Stimulated activated CD4-positive, alpha-beta T cell treated with anti-CD3 and anti-CD28 coated beads, TNF-alpha, amount 100 ng/mL, for 4 hours (primary cell): ENCODE measurements at regions not wholly inside any gene's neighbourhood (a gene's known extent, or its start where the extent isn't known, plus 50 kb on each side); places are given as distances from the start of the nearest gene placed in this dataset.
A peak's percentile ranks its signal among the peaks of the same experiment; 100 is the strongest.

Experiments
- DNase-seq, 3 experiments: peaks; one replicate each; pipeline ENCODE4 v3.0.0-alpha.2; 2020; ENCODE audit warnings: low read depth in 3 of 3

GRCh38 chr6:141316236-141316635 lies 816.5 kb upstream of the GJE1 start:
- DNase-seq, result no peak

DNA sequence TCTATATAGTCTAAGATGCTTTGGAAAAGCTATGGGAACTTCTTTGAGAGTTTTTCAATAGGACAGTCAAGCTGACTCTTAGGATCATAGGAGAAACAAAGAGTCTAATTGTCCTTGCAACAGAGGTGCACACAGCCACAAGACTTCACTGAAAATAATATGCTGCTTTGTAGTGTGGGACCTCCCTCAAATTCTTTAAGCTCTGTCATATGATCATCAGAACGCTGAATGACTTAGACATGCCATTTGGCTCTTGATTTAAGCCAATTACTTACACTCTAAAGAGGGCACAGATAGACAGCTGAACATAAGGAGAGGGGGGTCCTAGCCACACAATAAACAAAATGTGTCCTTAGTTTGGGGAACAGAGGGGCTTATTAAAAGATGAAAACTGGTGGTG lies 818.7 kb upstream of the GJE1 start:
- DNase-seq, result no peak

- no peak for DNase-seq
Measured at GRCh38 chr6:141309295-141309694, 823.4 kb upstream of the GJE1 start.

DNA sequence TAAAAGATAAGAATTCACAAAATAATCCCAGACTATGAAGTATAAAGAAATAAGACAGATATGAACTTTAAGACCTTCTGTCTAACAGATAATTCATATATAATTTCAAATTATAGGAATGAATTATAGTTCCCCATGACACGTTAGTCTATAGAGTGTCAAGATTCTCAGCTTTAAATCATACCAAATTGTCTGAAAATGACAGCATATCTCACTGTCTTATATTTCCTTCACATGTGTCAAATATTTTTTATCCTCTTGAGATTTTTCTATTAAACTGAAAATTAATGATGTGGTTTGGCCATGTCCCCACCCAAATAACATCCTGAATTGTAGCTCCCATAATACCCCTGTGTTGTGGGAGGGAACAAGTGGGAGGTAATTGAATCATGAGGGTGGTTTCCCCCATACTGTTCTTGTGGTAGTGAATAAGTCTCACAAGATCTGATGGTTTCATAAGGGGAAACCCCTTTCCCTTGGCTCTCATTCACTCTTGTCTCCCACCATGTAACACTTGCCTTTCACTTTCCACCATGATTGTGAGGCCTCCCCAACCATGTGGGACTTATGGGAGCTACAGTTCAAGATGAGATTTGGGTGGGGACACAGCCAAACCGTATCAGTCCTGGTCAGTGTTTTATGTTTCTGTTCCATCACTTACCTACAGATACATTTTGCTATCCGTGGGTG lies 825.3 kb upstream of the GJE1 start:
- DNase-seq, result peak in 1 of 3 experiments; percentile 2

DNA sequence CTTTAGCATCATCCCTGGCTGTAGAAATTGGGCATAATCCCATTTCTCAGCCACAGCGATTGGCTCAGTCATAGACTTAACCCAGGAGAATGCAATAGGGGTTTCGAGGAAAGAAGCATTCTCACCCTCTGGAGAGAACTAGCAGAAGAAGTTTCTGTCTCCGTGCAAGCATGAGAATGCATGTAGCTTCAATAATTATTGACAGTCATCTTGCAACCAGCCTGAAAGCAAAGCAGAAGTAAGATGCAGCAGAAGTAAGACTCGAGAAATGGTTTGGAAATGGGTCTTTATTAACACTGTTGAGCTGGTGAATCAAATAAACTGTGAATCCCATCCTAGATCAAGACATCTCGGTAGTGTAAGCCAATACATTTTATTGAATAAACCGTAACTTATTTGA lies 828.8 kb upstream of the GJE1 start:
- no peak for DNase-seq

DNA sequence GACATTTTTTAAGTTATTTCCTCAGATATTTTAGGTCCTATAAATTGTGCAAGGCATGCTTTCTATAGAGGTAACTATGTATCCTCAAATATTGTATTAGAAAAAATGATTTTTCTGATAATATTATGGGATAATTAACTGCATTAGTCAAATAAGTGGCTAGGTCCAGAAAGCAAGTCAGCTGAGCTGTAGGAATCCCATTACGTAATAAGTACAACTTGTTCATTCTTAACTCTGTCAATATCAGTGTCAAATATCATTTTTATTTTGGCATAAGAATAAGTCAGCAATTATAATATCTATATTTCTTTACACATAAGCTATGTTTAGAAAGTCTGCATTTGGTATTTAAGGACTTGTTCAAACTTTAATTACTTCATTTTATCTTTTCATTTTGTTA lies 830.9 kb upstream of the GJE1 start:
- DNase-seq, result no peak

DNA sequence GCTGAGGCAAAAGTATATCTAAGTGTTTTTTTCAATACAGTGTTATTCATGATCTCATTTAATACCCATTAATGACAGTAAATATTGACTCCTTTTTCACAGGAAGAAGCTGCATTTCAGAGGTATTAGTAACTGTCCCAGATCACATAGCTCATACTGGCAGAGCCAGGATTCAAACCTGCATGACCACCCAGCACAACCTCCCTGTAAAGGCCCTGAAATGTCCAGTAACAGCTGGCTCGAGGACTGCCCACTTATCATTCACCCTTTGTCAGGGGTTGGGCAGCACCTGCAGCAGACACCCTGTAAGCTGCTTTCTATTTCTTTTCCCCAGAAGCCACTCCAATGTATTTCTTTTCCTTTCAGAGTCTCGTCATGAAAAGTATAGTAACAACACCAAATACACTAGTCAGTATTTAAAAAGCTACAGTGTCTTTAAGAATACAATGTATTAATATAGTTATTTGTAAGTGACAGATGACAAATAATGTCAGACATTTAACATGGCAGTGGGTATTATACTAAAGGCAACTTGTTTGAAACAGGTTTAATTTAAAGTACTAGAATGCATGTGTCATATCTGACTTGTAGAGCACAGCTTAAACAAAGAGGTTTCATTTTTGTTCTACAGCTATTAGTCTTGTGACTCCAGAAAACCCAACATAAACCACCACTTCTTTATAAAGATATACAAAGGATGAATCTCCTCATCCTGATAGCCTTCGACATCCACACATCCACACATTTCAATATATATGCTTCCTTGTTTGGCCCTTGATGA lies 841.6 kb upstream of the GJE1 start:
- no peak for DNase-seq

GRCh38 chr6:141288947-141289346 lies 843.8 kb upstream of the GJE1 start:
- no peak for DNase-seq

DNA sequence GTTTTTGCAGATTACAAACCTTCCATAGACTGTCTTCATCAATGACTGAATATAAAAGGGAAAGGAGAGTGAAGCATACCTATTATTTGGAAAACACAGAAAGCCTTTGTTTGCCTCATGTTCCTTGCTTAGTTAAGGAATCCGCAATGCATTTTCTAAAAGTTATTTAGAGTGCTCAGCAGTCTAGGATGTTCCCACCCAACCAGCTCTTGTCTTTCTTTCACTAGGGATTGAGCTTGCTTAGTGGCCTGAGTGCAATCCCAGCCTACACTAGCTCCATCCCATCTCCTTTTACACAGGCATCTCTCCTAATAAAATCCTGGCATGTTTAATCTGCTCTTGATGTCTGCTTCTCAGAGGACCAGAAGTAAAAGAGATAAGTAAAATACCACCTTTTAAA lies 850.5 kb upstream of the GJE1 start:
- no peak for DNase-seq

DNA sequence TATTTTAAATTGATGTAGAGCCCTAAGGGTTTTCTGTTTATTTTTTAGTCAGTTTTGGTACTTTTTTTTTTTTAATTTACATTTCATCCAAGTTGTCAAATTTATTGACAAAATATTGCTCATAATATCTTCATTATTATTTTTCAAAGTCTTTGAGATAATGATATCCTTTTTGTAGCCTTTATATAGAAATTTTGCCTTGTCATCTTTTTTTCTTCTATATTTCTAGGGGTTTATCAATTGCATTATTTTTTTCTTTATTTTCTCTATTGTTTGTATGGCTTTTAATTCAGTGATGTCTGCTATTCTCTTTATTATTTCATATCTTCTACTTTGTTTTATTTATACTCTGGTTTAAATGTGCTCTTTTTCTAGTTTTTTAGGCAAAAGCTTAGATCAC lies 863.0 kb upstream of the GJE1 start:
- DNase-seq, result no peak

GRCh38 chr6:141267420-141267819 lies 865.3 kb upstream of the GJE1 start:
- DNase-seq, result no peak

- no peak for DNase-seq
Measured at GRCh38 chr6:141265756-141266623, 866.7 kb upstream of the GJE1 start.

DNA sequence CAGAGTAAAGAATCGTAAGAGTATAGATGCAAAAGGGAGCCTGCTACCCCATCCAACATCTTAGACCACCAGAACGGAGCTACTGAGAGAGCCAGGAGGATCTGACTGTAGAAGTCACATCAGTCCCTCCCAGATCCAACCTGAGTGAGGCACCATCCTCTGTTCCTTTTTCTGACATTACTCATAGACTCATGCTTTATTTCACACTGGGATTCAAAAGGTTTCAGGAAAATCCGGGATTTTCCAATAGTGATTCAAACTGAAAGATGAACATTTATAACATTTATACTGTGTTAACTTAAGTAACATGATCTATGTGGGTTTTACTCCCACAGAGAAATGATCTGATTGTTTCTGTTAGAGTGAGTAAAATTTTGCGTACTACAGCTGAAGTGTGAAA lies 868.6 kb upstream of the GJE1 start:
- no peak for DNase-seq

GRCh38 chr6:141261672-141262060 lies 871.1 kb upstream of the GJE1 start:
- no peak for DNase-seq

DNA sequence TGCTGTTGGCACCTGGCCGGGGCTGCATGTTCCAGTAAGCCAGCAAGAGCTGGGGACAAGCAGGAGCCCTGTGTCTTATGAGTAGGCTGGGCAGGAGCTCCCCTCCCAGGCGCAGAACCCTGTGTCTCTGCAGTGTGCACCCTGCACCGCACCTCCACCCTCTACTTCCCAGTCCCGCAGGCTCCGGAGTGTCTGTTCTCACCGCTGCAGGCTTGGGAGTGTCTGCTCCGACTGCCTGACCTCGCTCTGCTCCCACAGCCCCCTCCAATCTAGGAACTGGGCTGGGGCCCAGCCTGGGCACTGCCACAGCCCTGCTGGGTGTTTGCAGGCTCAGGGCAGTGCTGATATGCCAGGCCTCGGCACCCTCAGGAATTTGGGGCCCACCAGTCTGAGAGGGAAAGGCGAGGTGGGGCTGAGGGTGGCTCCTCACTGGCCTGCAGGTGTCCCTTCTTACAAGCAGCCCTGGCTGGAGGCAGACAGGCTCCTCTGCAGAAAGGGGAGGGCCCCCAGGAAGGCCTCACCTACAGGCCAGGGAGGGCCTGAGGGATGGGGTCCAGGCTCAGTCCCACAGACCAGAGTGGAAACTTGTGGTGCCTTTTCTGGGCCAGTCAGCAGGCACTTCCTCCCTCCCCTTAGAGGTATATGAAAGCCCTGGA lies 871.6 kb upstream of the GJE1 start:
- DNase-seq, result no peak

- DNase-seq, result no peak
Measured at GRCh38 chr6:141260627-141261015, 872.1 kb upstream of the GJE1 start.

DNA sequence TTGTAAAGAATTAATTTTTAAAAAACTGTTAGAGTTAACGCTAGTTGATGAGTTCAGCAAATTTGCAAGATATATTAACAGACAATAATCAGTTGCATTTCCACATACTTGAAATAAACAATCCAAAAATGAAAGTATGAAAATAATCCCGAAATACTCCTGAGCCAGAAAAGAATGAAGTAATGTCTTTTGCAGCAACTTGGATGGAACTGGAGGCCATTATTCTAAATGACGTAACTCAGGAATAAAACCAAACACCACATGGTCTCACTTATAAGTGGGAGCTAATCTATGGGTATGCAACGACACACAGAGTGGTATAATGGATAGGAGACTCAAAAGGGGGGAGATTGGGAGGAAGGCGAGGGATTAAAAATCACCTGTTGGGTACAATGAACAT lies 872.9 kb upstream of the GJE1 start:
- no peak for DNase-seq

DNA sequence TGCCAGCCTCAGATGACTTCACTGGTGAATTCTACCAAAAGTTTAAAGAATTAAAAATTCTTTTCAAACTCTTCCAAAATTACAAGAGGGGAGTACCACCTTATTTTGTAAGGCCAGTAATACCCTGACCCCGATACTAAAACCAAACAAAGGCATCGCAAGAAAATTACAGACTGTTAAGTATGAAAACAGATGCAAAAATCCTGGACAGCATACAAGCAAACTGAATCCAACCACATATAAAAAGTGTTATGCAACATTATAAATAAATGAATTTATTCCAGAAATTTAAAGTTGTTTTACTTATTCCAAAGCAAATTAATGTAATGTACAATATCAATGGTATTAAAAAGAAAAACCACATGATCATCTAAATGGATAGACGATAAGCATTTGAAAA lies 873.6 kb upstream of the GJE1 start:
- no peak for DNase-seq

GRCh38 chr6:141258516-141258915 lies 874.2 kb upstream of the GJE1 start:
- DNase-seq, result no peak

- no peak for DNase-seq
Measured at GRCh38 chr6:141254336-141254735, 878.4 kb upstream of the GJE1 start.

DNA sequence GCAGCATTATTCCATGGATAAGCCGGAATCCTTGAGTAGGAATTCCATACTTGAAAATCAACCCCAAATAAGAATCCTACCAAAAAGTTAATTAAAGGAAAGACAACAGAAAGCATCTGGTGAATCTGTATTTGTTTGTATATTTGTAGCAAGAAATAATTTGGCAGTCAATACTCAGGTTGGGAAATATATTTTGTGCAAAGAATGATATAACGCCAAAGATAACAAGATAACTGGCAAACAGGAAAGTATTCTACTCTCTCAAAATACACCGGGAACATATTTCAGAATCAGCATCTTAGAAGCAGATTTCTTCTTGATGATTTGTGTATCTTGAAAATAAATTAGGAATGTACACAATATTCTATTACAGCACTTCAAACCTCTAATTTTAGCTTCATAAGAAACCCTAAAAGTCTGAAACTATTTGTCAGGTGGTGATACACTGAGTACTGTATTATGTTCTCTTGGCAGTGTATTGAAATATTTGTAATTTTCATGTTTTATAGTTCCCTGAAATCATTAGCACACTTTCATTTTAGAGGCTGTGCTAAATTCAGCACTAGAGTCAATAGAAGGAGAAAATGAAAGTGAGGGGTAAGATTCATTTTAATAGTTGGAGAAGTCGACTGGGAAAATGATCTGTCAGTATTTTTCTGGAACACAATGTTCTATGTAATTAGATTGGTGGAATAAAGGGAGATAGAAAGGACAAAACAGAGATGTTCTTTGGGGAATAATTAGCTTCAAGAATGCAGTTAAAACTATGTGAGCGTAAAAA lies 879.7 kb upstream of the GJE1 start:
- DNase-seq, result no peak
